Peyer's patch (tissue), 4 donors: ENCODE measurements at regions not wholly inside any gene's neighbourhood (a gene's known extent, or its start where the extent isn't known, plus 50 kb on each side); places are given as distances from the start of the nearest gene placed in this dataset.
A peak's percentile ranks its signal among the peaks of the same experiment; 100 is the strongest.

Source experiments
- DNase-seq, 3 donors: peaks; one replicate each; pipeline ENCODE4 v3.0.0-alpha.2; 2017 to 2019
- H3K27ac ChIP-seq, 4 donors: fragments of 200-600 bp; sonication (generic); one replicate each; pipeline ENCODE4 v1.5.1; 2016 to 2019
- H3K27me3 ChIP-seq, 2 donors: fragments of 200-600 bp; sonication (generic); one replicate each; pipeline ENCODE4 v1.5.1; 2019
- H3K36me3 ChIP-seq, 3 donors: fragments of 200-600 bp; sonication (generic); one replicate each; pipeline ENCODE4 v1.5.1; 2016 to 2019
- H3K4me1 ChIP-seq, 4 donors: fragments of 200-600 bp; sonication (generic); one replicate each; pipeline ENCODE4 v1.5.1; 2016 to 2019
- H3K4me3 ChIP-seq, 4 donors: fragments of 200-600 bp; sonication (generic); 1 replicate in 3 of 4; 2 replicates in 1 of 4; pipeline ENCODE4 v1.5.1; 2016 to 2019; ENCODE audit warnings: mild to moderate bottlenecking in 1 of 4
- H3K9me3 ChIP-seq, 4 donors: fragments of 200-600 bp; sonication (generic); one replicate each; pipeline ENCODE4 v1.5.1; 2016 to 2019; ENCODE audit warnings: mild to moderate bottlenecking in 1 of 4
- POLR2A ChIP-seq, 2 donors: fragments of 450-650 bp; IDR thresholded peaks; one replicate each; pipeline ENCODE4 v1.5.1; 2017; ENCODE audit warnings: antibody characterized with exemption in 2 of 2, mild to moderate bottlenecking in 2 of 2, moderate library complexity in 2 of 2
- TF ChIP-seq, protein P1 (sequence below), 6 experiments: fragments of 450-650 bp in 4 of 6; fragments of 200-600 bp in 2 of 6; sonication (generic) in 1 of 6; IDR thresholded peaks; one replicate each; pipeline ENCODE4 v1.5.1; 2017 to 2019; ENCODE audit warnings: antibody characterized with exemption in 6 of 6, mild to moderate bottlenecking in 3 of 6, moderate library complexity in 1 of 6

DNA sequence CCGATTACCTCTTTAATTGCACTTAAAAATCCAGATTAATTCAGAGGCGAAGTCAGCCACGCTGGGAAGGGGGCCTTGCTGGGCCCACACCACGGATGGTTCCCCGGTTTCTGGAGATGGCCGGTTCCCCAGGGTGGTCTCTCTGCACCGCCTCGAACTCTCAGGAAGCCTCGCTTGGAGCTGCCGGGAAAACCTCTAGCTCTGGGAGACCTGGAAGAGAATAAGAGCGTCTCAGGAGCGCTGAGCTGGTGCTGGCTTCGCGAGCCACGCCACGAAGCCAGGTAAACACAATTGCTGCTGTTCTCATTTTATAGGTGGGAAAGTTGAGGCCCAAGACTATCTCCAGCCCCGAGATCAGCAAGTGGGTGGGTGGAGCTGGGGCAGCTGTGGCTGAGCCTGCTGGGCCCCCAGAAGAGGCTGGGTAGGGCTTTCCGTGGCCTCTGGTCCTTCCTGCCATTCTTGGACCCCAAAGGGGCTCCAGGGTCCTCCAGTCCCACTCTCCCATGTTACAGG lies 110.4 kb downstream of the MICALL2 start:
- Histone ChIP-seq H3K27ac (no peak overlapping the region), H3K9me3 (no peaks in the 10 kb centered on the region), H3K36me3 (no peaks in the 10 kb centered on the region), H3K27me3 (no peaks in the 10 kb centered on the region), H3K4me1 (no peaks in the 10 kb centered on the region), H3K4me3 (no peak overlapping the region)
- no peak for TF ChIP-seq POLR2A (IDR thresholded peaks at IDR 0.05)
- TF ChIP-seq, protein P1, sequence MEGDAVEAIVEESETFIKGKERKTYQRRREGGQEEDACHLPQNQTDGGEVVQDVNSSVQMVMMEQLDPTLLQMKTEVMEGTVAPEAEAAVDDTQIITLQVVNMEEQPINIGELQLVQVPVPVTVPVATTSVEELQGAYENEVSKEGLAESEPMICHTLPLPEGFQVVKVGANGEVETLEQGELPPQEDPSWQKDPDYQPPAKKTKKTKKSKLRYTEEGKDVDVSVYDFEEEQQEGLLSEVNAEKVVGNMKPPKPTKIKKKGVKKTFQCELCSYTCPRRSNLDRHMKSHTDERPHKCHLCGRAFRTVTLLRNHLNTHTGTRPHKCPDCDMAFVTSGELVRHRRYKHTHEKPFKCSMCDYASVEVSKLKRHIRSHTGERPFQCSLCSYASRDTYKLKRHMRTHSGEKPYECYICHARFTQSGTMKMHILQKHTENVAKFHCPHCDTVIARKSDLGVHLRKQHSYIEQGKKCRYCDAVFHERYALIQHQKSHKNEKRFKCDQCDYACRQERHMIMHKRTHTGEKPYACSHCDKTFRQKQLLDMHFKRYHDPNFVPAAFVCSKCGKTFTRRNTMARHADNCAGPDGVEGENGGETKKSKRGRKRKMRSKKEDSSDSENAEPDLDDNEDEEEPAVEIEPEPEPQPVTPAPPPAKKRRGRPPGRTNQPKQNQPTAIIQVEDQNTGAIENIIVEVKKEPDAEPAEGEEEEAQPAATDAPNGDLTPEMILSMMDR (IDR thresholded peaks at IDR 0.05): no peak
- DNase-seq: no peak

DNA sequence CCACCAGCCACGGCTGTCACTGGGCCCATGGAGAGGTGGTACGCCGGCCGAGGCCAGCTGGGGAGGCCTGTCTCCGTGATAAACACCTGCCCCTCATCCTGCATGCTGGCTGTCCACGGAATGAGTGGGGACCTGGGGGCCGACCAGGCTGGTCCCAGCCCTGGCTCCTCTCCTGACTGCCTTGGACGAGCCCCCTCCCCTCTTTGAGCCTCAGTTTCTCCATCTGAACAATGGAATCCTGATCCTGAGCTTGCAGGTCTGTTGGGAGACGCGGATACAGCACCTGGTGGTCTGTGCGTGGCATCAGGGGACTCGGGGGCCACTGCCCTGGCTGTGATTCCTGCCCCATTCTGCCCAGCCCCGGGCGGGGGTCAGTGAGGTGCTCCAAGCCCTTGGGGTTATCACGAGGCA lies 109.9 kb downstream of the MICALL2 start:
- H3K27me3 ChIP-seq: no peaks in the 10 kb centered on the region
- H3K4me1 ChIP-seq: no peaks in the 10 kb centered on the region
- no peak overlapping the region for H3K4me3 ChIP-seq
- H3K27ac ChIP-seq: no peak overlapping the region
- H3K36me3 ChIP-seq: no peaks in the 10 kb centered on the region
- no peaks in the 10 kb centered on the region for H3K9me3 ChIP-seq
- no peak for DNase-seq
- TF ChIP-seq, protein P1 (IDR thresholded peaks at IDR 0.05): no peak
- TF ChIP-seq POLR2A (IDR thresholded peaks at IDR 0.05): no peak

- TF ChIP-seq, protein P1 (IDR thresholded peaks at IDR 0.05): no peak
- TF ChIP-seq POLR2A (IDR thresholded peaks at IDR 0.05): no peak
- H3K4me3 ChIP-seq: no peak overlapping the region
- H3K36me3 ChIP-seq: no peaks in the 10 kb centered on the region
- H3K27me3 ChIP-seq: no peaks in the 10 kb centered on the region
- peaks cover 0 to 12% (median 0%) of the 10 kb centered on the region in 4 donors for H3K4me1 ChIP-seq
- DNase-seq: no peak
- H3K9me3 ChIP-seq: no peaks in the 10 kb centered on the region
- H3K27ac ChIP-seq: no peak overlapping the region
Measured at GRCh38 chr7:1351881-1352625, 107.2 kb downstream of the MICALL2 start.

- Histone ChIP-seq H3K27me3 (no peaks in the 10 kb centered on the region), H3K9me3 (no peaks in the 10 kb centered on the region), H3K4me1 (peaks cover 0 to 12% (median 0%) of the 10 kb centered on the region in 4 donors), H3K4me3 (no peak overlapping the region), H3K27ac (no peak overlapping the region), H3K36me3 (no peaks in the 10 kb centered on the region)
- no peak for DNase-seq
- TF ChIP-seq, protein P1 (IDR thresholded peaks at IDR 0.05): no peak
- no peak for TF ChIP-seq POLR2A (IDR thresholded peaks at IDR 0.05)
Measured at GRCh38 chr7:1352656-1353271, 106.5 kb downstream of the MICALL2 start.

- no peaks in the 10 kb centered on the region for H3K9me3 ChIP-seq
- H3K4me1 ChIP-seq: peaks cover 0 to 12% (median 0%) of the 10 kb centered on the region in 4 donors
- peak in 1 of 3 donors; percentile 54 for DNase-seq
- no peak overlapping the region for H3K27ac ChIP-seq
- TF ChIP-seq, protein P1 (IDR thresholded peaks at IDR 0.05): no peak
- no peak for TF ChIP-seq POLR2A (IDR thresholded peaks at IDR 0.05)
- no peaks in the 10 kb centered on the region for H3K36me3 ChIP-seq
- no peak overlapping the region for H3K4me3 ChIP-seq
- no peaks in the 10 kb centered on the region for H3K27me3 ChIP-seq
Measured at GRCh38 chr7:1354661-1355567, 104.4 kb downstream of the MICALL2 start.
